Astrocyte (in vitro differentiated cells and primary cell): ENCODE measurements at regions not wholly inside any gene's neighbourhood (a gene's known extent, or its start where the extent isn't known, plus 50 kb on each side); places are given as distances from the start of the nearest gene placed in this dataset.

Experiments used
- CTCF ChIP-seq: IDR thresholded peaks from 2 replicates; pipeline ENCODE4 v1.5.1; 2011; ENCODE audit warnings: low read depth, mild to moderate bottlenecking, inconsistent platforms, low read length, moderate library complexity; ENCODE audit not compliant: insufficient read depth
- EZH2 ChIP-seq: IDR thresholded peaks from 2 replicates; pipeline ENCODE4 v1.6.1; 2012; ENCODE audit warnings: mild to moderate bottlenecking, low read length, inconsistent platforms; ENCODE audit not compliant: insufficient read depth

- TF ChIP-seq CTCF (no peak), EZH2 (no peak)
Observed at GRCh38 chr15:58362262-58362922, 69.4 kb upstream of the LIPC start.
